SK-N-SH treated with all-trans-retinoic acid at 6 μM for 48 hours (cell line): ENCODE measurements at regions not wholly inside any gene's neighbourhood (a gene's known extent, or its start where the extent isn't known, plus 50 kb on each side); places are given as distances from the start of the nearest gene placed in this dataset.

Source experiments
- ATAC-seq: fragments of 200-7000 bp; cut with Tn5 transposase; 3 replicates; pipeline ENCODE4 v1.9.1; 2020; ENCODE audit warnings: mild to moderate bottlenecking, moderate library complexity
- ARNTL ChIP-seq: fragments of 450-650 bp; formaldehyde crosslinking; IDR thresholded peaks from 2 replicates; pipeline ENCODE4 v1.5.0; 2020; ENCODE audit warnings: low read depth, mild to moderate bottlenecking, moderate library complexity, borderline replicate concordance
- BACH2 ChIP-seq: fragments of 250-450 bp; sonication (Bioruptor Pico); IDR thresholded peaks from 2 replicates; pipeline ENCODE4 v1.9.0; 2021; ENCODE audit warnings: mild to moderate bottlenecking, borderline replicate concordance
- CREB5 ChIP-seq: fragments of 250-450 bp; sonication (Bioruptor Pico); IDR thresholded peaks from 2 replicates; pipeline ENCODE4 v1.5.1; 2020; ENCODE audit warnings: low read depth, mild to moderate bottlenecking, moderate library complexity
- CSDC2 ChIP-seq: fragments of 250-450 bp; sonication (Bioruptor Pico); IDR thresholded peaks from 2 replicates; pipeline ENCODE4 v1.5.0; 2020; ENCODE audit warnings: mild to moderate bottlenecking, moderate library complexity
- ESRRG ChIP-seq: fragments of 250-450 bp; sonication (Bioruptor Pico); IDR thresholded peaks from 2 replicates; pipeline ENCODE4 v1.6.1; 2021; ENCODE audit warnings: mild to moderate bottlenecking
- GLIS3 ChIP-seq: fragments of 250-450 bp; sonication (Bioruptor Pico); IDR thresholded peaks from 2 replicates; pipeline ENCODE4 v1.5.0; 2020; ENCODE audit warnings: mild to moderate bottlenecking, moderate library complexity
- ISL1 ChIP-seq: fragments of 250-450 bp; sonication (Bioruptor Pico); IDR thresholded peaks from 2 replicates; pipeline ENCODE4 v2.1.2; 2022; ENCODE audit warnings: mild to moderate bottlenecking, moderate library complexity
- OSR1 ChIP-seq: fragments of 250-450 bp; sonication (Bioruptor Pico); IDR thresholded peaks from 2 replicates; pipeline ENCODE4 v1.8.0; 2022; ENCODE audit warnings: moderate library complexity, mild to moderate bottlenecking, inconsistent platforms
- PATZ1 ChIP-seq: fragments of 250-450 bp; sonication (Bioruptor Pico); IDR thresholded peaks from 2 replicates; pipeline ENCODE4 v1.8.0; 2020; ENCODE audit warnings: mild to moderate bottlenecking, moderate library complexity, borderline replicate concordance
- POU6F1 ChIP-seq: fragments of 250-450 bp; sonication (Bioruptor Pico); IDR thresholded peaks from 2 replicates; pipeline ENCODE4 v1.8.0; 2021; ENCODE audit warnings: low read depth, mild to moderate bottlenecking, moderate library complexity, borderline replicate concordance
- PPARA ChIP-seq: fragments of 250-450 bp; sonication (Bioruptor Pico); IDR thresholded peaks from 2 replicates; pipeline ENCODE4 v1.5.0; 2020; ENCODE audit warnings: mild to moderate bottlenecking, borderline replicate concordance
- RARB ChIP-seq: fragments of 250-450 bp; sonication (Bioruptor Pico); IDR thresholded peaks from 2 replicates; pipeline ENCODE4 v1.8.0; 2021; ENCODE audit warnings: mild to moderate bottlenecking, moderate library complexity
- SNAI2 ChIP-seq: fragments of 250-450 bp; sonication (Bioruptor Pico); IDR thresholded peaks from 2 replicates; pipeline ENCODE4 v1.5.0; 2020; ENCODE audit warnings: mild to moderate bottlenecking, moderate library complexity
- TCF4 ChIP-seq: fragments of 250-450 bp; sonication (Bioruptor Pico); IDR thresholded peaks from 2 replicates; pipeline ENCODE4 v1.8.0; 2021; ENCODE audit warnings: mild to moderate bottlenecking, moderate library complexity, borderline replicate concordance
- TOX ChIP-seq: fragments of 250-450 bp; sonication (Bioruptor Pico); IDR thresholded peaks from 2 replicates; pipeline ENCODE4 v1.8.0; 2021; ENCODE audit warnings: mild to moderate bottlenecking, moderate library complexity, borderline replicate concordance
- ZC3H10 ChIP-seq: fragments of 250-450 bp; sonication (Bioruptor Pico); IDR thresholded peaks from 2 replicates; pipeline ENCODE4 v1.5.1; 2021; ENCODE audit warnings: mild to moderate bottlenecking, moderate library complexity
- ZFP3 ChIP-seq: fragments of 250-450 bp; sonication (Bioruptor Pico); IDR thresholded peaks from 2 replicates; pipeline ENCODE4 v1.5.0; 2020; ENCODE audit warnings: mild to moderate bottlenecking, moderate library complexity
- ZFP30 ChIP-seq: fragments of 450-650 bp; formaldehyde crosslinking; IDR thresholded peaks from 2 replicates; pipeline ENCODE4 v1.5.0; 2022; ENCODE audit warnings: mild to moderate bottlenecking, moderate library complexity
- ZNF565 ChIP-seq: fragments of 450-650 bp; formaldehyde crosslinking; conservative IDR thresholded peaks from 2 replicates; pipeline ENCODE4 v1.5.0; 2020; ENCODE audit warnings: low read depth, mild to moderate bottlenecking, moderate library complexity
- ZNF70 ChIP-seq: fragments of 450-650 bp; formaldehyde crosslinking; IDR thresholded peaks from 2 replicates; pipeline ENCODE4 v1.5.0; 2020; ENCODE audit warnings: mild to moderate bottlenecking, moderate library complexity
- ZNF8 ChIP-seq: fragments of 450-650 bp; formaldehyde crosslinking; IDR thresholded peaks from 2 replicates; pipeline ENCODE4 v1.5.0; 2020; ENCODE audit warnings: mild to moderate bottlenecking, moderate library complexity

GRCh38 chr1:228999446-229000170 lies 264.3 kb downstream of the RHOU start:
- TF ChIP-seq ZNF70 (CRISPR knock-in tag) (no peak), ZNF565 (CRISPR knock-in tag) (no peak), ZFP30 (CRISPR knock-in tag) (no peak), SNAI2 (no peak), GLIS3 (no peak)
- ATAC-seq: no peak

GRCh38 chr1:229000187-229000586 lies 264.9 kb downstream of the RHOU start:
- TF ChIP-seq ZNF8: no peak
- no peak for ATAC-seq

- ATAC-seq: no peak
- no peak for TF ChIP-seq ESRRG
- no peak for TF ChIP-seq ARNTL (CRISPR knock-in tag)
- TF ChIP-seq CREB5 (CRISPR knock-in tag): no peak
- TF ChIP-seq TCF4 (CRISPR knock-in tag): no peak
- TF ChIP-seq CSDC2 (CRISPR knock-in tag): no peak
- TF ChIP-seq RARB: no peak
- TF ChIP-seq ZNF565 (CRISPR knock-in tag): no peak
- no peak for TF ChIP-seq ZNF70 (CRISPR knock-in tag)
- no peak for TF ChIP-seq ZC3H10 (CRISPR knock-in tag)
- TF ChIP-seq PPARA (CRISPR knock-in tag): no peak
- no peak for TF ChIP-seq ISL1 (CRISPR knock-in tag)
- TF ChIP-seq BACH2 (CRISPR knock-in tag): no peak
- TF ChIP-seq PATZ1 (CRISPR knock-in tag): no peak
- no peak for TF ChIP-seq SNAI2
- TF ChIP-seq ZNF8: no peak
- TF ChIP-seq POU6F1 (CRISPR knock-in tag): no peak
- no peak for TF ChIP-seq TOX (CRISPR knock-in tag)
- no peak for TF ChIP-seq ZFP3 (CRISPR knock-in tag)
- no peak for TF ChIP-seq OSR1 (CRISPR knock-in tag)
These were observed 266.3 kb downstream of the RHOU start for GRCh38 chr1:229001467-229002011.

- no peak for ATAC-seq
- TF ChIP-seq PPARA (CRISPR knock-in tag) (no peak), RARB (no peak), CREB5 (CRISPR knock-in tag) (no peak), TCF4 (CRISPR knock-in tag) (no peak), ISL1 (CRISPR knock-in tag) (no peak), ZNF8 (no peak), BACH2 (CRISPR knock-in tag) (no peak), ZNF70 (CRISPR knock-in tag) (no peak), ZC3H10 (CRISPR knock-in tag) (no peak), SNAI2 (no peak), POU6F1 (CRISPR knock-in tag) (no peak)
These were observed 266.8 kb downstream of the RHOU start for GRCh38 chr1:229002037-229002436.
